Medulla oblongata (tissue), 1 donor: ENCODE measurements at regions not wholly inside any gene's neighbourhood (a gene's known extent, or its start where the extent isn't known, plus 50 kb on each side); places are given as distances from the start of the nearest gene placed in this dataset.

ENCODE experiments used
- DNase-seq: peaks from one replicate; pipeline ENCODE4 v3.0.0-alpha.2; 2015; ENCODE audit errors: extremely low spot score

DNA sequence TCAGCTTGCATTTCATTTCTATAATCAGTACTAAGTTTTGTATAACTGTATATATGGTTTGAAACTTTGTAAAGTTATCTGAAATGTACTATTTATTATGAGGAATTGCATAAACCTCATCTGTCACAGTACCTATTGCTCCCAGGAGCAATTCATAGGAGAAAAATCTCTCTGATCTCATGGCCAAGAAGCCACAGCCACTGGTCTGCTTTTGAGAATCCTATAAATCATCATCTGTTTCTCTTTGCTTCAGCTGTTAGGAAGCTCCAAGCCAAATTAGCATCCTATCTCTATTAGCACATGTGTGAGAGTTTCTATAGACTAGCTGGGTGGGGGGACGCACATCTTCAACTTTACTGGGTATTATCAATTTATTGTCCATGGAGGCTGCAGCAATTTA, 210.3 kb downstream of the CYP26B1 start:
- no peak for DNase-seq

DNA sequence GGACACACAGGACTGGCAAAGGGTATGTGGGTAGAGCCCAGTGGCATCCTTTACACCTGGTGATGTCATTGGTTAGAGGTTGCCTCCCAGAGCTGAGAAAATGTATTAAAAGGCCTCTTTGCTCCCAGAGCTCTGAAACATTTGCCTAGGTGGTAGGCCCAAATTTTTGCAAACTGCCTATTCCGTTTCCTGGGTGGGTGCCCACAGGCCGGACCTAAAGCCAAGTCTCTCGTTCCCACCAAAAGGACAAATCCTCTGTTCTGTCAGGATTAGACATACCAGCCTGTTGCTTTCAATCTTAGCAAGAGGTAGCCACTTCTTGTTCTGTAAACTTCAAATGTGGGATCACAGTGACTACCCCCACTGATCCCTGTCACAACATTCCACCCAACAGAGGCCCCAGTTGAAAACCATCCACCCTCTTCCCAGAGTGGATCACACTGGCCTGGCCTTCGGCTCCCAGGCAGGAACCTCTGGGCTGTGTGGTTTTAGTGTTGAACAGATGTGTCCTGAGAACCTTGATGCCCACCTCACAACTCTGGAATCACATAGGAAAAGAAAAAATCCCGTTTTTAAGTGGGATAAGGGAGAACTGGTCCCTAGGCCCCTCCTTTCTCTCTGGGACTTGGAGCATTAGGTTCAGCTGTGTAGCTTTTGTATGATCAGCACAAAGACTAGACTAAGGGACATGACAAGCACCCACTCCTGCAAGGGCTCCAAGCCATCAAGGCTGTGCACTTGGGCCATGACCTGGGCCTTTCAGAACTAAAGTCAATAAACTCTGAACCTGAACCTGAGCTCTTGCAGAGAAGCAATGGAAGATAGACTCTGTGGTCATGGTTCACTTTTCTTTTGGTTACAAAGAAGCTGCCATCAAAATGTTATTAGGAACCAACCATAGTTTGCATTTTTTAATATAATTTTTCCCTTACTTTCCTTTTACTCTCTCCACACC, 211.3 kb downstream of the CYP26B1 start:
- DNase-seq: no peak

DNA sequence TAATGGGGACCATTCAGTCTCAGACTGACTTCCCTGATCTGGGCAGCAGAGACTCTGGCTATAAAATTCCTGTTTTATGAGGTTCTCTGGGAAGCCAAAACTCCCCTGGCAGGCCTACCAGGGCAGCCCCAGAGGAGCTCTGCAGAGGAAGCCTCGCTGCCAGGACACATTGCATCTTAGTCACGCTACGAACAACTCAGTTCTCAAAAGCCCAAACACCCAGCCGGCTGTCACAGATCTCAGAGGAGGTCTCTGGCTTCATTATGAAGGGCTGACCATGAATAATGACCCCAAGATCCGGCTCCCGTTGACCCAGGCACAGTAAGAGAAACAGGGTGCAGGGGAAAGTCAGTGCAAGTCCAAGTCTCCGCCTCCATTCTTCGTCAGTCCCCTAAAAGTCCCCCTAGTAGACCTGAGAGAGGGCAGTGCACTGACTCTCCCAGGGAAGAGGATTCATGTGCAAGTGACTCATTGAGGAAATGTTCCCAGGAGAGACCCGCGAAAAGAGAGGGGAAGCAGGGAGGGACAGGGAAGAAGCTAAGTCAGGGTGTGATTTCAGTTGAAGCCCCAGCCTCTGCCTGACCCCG, 212.3 kb downstream of the CYP26B1 start:
- no peak for DNase-seq

DNA sequence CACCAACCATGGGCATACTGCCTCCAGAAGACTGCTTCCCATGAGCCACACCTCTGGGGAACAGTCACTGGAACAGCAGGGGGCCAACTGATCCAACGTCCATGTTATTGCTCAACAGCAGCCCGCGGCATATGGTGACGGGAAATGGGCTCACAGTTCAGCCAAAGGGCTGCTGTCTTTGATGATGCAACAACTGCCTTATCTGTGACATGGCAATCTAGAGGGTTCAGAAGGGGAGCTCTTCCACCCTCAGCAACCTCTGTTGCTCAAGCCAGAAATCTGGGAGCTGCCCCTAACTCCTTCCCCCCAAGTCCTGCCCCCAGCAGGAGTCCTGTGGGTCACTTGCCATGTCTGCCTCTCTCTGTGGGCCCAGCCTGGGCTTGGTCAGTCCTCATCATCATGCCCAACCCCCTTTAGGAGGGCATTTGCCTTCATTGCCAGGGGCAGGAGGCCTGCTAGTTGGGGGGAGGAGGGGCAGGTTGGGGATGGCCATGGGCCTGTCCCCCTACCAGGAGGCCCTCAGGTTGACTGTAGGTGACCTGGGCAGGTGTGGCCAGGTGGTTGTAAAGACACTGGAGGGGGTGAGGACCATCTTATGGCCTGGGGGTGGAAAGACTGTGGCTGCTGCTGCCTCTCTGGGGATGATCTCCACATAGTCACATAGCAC, 212.9 kb downstream of the CYP26B1 start:
- no peak for DNase-seq

DNA sequence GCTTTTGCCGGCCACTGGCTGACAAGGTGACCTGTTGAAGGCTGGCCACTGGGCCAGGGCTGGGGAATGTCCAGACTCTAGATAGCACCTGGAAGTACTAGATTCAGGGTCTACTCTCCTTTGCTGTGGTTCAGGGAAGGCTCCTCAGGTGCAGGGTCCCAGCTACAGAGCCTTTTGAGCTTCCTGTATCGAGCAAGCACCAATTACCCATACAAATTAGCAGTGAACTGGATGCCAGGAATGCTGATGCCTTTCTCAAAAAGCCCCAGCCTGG, 213.4 kb downstream of the CYP26B1 start:
- no peak for DNase-seq

DNA sequence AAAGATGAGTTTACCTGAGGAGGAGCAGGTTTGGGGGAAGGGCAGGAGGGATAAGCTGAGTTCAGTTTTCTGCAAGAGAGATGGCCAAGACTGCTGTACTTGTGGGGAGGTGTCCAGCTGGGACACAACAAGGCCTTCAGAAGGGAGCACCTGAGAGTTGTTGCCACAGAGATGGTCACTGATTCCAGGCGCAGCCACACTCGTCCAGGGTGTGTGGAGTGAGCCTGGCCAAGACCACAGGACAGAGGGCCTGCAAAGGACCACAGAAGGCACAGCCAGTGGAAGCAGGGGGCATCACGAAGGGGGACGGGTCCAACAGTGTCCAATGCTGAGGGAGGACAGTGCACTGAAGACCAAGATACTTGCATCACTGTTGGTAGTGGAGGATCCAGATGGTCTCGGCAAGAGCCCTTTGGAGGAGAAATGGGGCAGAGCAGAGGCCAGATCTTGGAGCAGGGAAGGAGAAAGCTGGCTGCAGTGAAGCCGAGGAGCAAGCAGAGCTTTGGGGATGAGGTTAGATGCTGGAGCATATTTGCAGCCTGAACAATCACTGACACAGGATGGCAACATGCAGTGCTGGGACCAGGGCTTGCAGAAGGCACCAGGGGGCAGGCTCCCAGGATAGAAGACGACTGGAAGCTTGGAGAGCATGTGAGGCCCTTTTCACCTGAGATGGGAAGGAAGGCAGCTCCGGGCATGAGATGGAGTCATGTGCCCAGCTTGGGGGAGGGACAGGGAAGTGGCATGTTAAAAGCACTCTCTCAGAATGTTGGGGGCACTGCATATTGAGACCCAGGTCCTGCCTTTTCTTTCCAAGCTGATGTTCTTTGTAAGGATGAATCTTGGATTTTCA, 214.0 kb downstream of the CYP26B1 start:
- no peak for DNase-seq

DNA sequence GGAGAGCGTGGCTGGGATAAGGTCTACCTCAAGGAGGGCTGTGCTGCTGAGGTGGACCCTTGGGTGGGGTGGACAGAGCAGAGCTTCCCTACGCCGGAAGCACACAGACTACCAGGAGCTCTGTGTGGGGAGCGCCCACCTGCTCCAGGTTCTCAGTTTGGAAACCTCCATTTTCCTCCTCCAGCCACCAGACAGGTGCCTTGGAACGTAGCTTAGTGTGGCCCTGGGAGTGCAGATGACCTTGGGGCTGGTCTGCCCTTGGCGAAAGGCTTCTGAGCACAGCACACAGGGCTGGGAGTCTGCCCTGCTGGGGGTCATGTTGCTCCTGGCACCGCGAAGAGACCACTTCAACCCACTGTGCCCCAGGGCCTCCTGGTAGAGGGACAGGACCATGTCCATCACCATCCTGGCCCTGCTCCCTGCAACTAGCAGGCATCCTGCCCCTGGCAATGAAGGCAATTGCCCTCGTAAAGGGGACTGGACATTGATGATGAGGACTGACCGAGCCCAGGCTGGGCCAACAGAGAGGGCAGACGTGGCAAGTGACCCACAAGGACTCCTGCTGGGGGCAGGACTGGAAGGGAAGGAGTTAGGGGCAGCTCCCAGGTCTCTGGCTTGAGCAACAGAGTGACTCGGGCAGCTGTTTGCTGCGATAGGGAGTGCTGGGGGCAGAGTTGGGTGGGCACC, 214.7 kb downstream of the CYP26B1 start:
- DNase-seq: no peak

DNA sequence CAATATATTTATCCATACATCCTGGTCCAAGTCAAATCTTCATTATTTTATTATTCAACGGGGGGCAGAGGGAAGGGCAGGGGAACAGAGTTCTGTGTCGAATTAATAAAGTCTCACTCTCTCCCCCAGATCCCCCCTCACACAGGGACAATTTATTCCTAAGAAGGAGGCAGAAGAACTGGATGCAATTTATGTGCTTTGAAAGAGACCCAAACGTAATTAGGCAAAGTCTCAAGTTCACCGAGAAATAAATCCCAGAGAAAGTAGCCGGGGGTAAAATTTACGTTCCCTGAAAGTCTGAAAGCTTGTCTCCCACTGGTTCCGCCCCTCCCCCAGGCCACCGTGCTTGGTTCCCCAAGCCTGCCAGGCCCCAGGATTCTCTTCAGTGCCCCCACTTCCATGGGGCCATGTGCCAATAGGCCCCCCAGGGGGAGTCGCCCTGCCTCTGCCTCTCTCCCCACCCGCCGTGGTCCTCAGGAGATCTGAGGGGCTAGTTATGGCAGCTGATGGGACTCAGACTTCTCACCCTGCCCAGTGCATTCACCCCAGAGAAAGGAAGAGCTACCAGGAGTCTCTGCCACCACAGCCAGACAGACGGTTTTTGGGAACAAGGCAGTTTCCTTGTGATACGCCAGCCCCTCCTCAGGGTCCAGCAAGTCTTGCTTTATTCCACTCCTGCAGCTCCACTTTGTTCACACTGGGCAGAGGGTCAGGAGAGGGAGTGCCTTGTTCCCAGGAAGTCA, 215.5 kb downstream of the CYP26B1 start:
- no peak for DNase-seq

DNA sequence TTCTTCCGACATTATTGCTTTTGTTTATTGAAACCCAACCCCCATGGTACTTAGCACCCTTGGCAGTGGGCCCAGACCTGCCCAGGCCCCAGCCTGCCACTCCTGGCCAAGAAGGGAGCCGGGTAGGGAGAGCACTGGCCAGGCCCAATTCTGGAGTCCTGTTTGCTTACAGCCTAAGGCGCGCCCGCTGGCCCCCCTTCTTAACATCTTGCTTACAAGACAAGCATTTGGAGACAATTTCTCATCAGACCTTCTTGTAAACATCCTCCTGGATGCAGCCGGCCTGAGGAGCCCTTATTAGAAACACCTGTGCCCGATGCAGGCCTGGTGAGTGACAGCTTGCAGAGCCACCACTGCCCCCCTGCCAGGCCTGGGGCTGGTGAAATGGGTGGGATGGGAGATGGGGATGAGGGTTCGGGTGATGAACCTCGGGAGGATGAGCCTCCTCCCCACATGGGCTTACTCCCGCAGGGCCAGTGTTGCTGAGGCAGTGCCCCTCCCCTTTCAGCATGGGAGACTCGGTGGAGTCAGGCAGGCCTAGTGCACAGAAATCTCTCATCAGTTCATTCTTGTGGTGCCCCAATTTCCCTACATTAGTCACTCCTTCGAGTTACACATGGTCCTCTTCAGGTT, 217.5 kb downstream of the CYP26B1 start:
- DNase-seq: no peak

DNA sequence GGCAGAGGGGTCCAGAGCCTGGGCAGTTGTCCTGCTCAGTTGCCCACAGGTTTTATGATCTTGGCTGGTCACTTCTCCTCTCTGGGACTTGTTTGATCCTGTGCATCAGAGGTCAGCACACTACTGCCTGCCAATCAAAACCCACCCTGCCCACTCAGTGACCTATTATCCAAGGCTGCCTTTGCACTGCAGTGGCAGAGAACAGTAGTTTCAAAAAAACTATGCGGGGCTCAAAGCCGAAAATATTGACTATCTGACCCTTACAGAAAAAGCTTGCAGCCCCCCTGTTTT, 218.2 kb downstream of the CYP26B1 start:
- no peak for DNase-seq

DNA sequence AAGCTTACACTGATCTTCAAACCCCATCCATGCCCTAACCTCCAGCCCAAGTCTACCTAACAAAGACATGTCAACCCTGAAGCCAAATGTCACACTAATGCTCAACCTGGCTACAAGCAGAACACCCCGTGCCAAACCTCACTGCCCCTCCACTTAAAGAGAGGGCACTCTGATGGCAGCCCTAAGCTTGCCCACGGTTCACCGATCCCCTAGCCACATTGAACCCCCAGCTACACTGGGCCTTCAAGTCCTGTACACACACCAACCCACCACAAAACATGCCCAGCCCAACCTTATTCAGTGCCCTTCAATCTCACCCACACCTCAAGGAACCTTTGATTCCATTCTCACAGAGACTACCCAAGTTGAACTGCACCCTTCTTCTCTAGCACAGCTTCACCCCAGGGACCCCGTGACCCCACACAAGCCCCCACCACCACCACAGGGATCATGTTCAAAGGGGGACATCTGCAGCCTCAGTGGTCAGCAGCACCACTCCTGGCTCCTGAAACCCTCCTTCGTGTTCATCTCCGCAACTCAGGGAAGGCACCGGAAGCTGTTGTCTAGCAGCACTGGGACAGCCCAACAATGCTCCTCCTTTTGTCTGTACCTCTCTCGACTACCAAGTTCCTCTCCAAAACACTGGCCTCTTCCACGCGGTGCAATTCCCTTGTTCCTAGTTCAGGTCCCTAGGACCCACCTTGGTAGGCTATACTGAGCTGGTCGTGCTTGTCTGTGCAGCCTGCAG, 218.8 kb downstream of the CYP26B1 start:
- no peak for DNase-seq

DNA sequence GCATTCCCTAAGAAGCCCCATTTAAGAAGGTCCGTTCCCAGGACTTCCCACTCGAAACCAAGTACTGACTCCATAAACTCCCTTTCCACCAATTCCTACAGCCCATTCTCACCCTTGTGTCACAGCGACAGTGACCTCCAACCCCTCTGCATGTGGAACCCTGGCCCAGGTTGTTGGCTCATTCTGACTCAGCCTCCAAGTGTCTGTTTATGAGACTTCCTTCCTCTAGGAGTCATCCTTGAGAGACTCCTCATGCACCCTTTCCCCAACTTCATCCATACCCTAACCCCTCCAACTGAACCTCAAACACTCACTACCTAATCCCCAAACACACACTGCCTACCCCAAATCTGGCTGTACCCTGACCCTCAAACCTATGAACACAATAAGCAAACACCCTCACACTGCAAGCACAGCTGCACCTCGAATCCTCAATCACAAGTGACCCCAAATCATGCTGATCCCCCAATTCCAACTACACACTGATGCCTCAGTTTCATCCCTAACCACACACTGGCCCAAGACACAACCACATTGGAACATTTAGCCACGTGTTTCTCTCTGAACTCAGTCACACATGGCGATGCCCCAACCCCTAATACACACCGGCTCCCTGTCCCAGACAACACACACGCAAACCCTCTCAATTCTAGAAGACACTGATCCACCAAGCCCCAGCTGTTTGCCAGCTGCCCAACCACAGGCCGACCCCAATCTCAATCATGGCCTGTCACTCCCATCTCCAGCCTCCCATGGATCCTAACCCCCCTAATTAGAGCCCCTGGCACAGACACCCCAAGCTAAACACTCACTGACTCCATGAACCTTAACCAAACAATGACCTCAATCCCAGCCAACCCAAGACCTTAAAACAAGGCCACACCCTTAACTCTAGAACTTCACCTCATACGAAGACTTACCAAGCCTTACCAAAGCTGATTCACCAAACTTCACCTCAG, 219.6 kb downstream of the CYP26B1 start:
- DNase-seq: no peak

DNA sequence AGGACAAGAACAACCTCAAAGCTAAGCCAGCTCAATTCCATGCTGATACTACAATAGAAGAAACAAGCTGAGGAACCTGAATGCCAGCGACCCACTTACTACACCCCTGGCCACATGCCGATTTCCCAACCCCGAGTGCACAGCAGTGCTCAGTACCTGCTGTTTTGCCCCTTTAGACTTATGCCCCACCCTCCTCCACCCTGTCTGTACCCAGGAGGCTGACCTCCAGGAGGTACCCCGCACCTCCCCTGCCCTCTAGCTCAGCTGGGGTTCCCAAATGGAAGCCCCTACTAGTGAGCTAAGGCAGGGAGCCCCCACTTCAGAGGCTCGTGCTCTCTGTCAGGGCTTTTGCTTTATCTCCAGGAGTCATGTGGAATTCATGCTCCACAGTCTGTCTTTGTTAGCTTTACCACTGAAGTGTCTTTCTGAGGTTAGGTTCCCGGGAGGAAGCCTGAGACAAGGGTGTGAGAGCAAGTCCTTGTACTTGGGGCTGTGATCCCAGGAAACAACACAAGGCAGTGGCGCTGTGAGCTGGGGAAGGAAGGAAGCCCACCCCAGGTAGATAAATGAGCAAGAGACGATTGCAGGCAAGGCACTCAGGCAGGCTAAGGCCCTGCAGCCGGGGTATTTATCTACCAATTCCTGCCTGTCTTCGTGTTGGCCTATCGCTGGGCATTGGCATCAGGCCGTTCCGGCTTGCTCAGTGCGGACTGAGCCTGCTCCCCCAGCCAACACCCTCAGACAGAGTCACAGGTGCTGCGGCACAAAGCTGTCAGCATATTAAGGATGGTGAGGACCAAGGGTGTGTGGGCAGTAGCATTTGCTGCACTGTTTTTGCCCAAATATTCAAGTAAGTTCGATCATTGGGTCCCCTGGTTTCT, 220.5 kb downstream of the CYP26B1 start:
- no peak for DNase-seq

DNA sequence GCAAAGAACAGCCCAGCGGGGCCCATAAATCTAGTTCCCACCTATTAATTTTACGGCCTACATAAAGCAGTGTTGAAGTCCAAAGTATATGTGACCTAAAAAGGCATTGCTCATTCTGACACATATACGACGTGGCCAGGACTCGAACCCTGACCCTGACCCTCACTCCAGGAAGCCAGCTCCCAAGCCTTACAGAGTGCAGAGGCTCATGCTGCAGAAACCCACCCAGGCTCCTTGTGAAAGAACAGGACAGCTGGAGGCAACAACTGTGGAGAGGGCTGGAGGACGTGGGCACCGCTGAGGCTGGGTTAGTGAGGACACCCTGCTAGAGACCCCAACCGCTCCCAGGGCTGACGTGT, 221.6 kb downstream of the CYP26B1 start:
- no peak for DNase-seq

DNA sequence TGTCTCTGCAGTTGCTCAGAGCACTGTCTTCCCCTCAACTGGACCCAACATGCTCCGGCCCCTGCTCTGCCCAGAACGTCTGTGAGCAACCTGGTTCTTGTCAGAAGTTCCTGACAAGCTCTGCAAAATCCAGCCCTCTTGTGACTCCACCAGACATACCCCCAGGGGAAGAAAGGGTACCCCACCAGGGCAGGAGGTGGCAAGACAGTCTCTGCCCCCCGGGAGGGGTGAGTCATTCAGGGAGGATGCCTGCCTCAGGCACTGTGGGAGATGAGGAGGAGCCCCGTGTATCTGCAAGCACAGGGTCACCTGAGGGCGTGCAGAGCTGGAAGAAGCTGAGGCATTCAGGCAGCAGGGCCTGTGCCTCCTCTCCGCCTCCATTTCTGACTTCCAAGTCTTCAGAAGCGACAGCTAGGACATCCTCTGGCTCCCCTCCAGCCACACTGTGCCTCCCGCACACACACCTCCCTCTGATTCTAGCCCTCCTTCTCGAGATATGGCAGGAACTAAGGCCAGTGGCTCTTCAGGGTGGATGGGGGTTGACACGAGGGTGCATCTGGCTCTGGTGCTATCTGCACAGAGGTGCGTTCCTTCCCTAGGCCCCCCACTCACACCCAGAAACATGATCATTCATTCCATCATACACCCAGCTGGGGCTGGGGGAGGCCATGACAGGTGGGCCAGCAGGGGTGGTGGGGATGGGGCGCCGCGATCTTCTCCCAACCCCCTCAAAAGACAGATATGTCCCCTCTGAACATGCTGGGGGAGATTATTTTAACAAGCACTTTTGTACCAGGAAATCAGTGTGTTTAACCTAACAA, 222.2 kb downstream of the CYP26B1 start:
- no peak for DNase-seq

DNA sequence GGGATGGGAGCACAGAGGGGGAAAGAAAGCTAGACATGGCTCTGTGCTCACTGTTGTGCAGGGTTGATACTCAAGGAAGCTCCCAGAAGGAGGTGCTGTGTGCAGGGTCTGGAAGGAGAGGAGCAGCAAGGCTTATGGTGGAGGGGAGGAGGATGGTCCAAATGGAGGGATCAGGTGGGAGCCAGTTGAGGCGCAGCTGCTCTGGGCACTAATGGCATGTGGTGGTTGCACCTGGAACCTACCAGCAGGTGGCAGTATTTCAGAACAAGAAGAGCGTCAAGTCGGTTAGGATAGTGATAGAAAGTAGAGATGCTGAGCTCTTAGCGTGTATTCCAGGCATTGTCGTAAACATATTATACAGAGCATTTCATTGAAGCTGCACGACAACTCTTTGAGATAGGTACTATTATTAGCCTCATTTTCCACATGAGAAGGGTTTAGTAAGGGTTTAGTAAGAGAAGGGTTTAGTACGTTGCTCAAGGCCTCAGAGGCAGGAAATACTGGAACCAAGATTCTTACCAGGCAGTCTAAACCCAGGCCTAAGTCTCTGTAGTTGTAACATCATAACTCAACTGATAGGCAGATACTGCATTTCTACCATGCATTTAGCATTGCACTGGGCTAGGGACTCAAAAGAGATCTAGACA, 223.7 kb downstream of the CYP26B1 start:
- peak; percentile 85 for DNase-seq
